HG02798 (cell line): ENCODE measurements at regions not wholly inside any gene's neighbourhood (a gene's known extent, or its start where the extent isn't known, plus 50 kb on each side); places are given as distances from the start of the nearest gene placed in this dataset.
A peak's percentile ranks its signal among the peaks of the same experiment; 100 is the strongest.

ENCODE experiments used
- ATAC-seq: cut with Tn5 transposase; IDR thresholded peaks from one replicate; pipeline ENCODE4 v1.9.1; 2021; ENCODE audit warnings: mild to moderate bottlenecking; ENCODE audit not compliant: unreplicated experiment, poor library complexity

DNA sequence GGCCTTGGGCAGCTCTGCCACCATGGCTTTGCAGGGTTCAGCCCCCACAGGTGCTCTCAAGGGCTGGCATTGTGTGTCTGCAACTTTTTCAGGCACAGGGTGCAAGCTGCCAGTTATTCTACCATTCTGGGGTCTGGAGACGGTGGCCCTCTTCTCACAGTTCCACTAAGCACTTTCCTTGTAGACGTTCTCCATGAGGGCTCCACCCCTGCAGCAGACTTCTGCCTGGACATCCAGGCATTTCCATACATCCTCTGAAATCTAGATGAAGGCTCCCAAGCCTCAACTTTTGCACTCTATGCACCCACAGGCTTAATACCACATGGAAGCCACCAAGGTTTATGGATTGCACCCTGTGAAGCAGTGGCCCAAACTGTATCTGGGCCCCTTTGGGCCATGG lies 91.0 kb upstream of the RND3 start:
- no peak for ATAC-seq

- ATAC-seq: no peak
Measured at GRCh38 chr2:150575861-150576260, 88.4 kb upstream of the RND3 start.

- ATAC-seq: peak; percentile 99
Measured at GRCh38 chr2:150572961-150573395, 85.5 kb upstream of the RND3 start.

- no peak for ATAC-seq
Measured at GRCh38 chr2:150572194-150572766, 84.8 kb upstream of the RND3 start.

GRCh38 chr2:150571121-150571520 lies 83.7 kb upstream of the RND3 start:
- ATAC-seq: no peak

GRCh38 chr2:150570712-150571111 lies 83.2 kb upstream of the RND3 start:
- ATAC-seq: no peak

- no peak for ATAC-seq
Measured at GRCh38 chr2:150569761-150570160, 82.3 kb upstream of the RND3 start.

DNA sequence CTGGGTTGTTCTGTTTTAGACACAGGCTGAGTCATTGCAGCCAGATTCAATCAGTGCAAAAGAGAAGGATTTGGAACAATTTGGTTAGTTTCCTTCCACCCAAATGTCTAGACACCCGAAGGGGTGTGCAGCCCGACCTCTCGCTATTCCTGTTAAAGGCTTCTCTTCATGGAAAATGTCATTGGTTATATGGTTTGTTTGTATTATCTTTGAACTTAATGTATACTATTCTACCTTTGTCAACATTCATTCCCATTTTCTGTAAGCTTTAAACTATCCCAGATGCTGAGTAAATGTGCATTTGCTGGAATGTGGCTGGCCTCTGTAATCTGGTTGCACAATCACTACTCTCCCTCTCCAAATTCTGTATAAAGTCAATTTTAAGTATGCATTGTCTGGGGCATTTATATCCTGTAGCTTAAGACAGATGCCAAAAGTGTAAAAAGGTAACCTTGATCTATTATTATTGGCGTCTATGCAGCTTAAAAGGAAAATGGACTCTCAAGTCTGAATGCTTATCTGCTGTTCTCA lies 80.4 kb upstream of the RND3 start:
- no peak for ATAC-seq

- no peak for ATAC-seq
Measured at GRCh38 chr2:150566289-150566688, 78.8 kb upstream of the RND3 start.

- peak; percentile 55 for ATAC-seq
Measured at GRCh38 chr2:150561076-150561475, 73.6 kb upstream of the RND3 start.

GRCh38 chr2:150557020-150557600 lies 69.6 kb upstream of the RND3 start:
- no peak for ATAC-seq

DNA sequence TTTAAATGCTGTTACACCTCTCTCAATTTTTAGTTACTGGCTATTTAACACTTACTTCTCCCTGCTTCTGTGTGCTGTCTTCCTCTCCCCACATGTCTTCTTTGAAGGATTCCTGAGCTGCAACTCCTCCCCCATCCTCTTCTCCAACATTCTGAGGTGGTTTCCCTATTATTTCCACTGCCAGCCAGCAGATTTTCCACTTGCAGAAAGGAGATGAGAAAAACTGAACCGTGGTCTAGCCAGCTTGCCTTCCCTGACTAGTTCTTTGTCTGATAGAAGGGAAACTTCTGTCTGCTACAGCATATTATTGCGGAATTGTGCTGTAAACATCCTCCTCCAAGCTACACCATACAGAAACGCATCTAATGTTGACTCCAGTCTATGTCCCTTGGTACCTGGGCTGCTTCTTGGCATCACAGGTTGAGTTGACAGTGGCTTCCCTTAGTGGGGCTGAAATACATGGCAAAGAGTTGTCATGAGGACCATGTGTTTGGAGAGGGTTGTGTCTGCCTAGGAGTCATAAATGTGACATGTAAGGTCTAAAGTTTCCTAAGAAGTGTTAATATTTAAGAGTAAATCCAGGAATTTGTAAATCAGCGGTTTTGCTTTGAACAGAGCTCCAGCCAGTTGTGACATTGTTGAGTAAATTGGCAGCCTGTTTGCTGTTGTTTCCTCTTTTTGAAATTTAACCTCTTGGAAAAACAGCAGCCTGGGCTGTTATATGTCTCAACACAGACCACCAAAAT lies 68.3 kb upstream of the RND3 start:
- ATAC-seq: no peak

GRCh38 chr2:150554046-150554445 lies 66.6 kb upstream of the RND3 start:
- ATAC-seq: no peak

DNA sequence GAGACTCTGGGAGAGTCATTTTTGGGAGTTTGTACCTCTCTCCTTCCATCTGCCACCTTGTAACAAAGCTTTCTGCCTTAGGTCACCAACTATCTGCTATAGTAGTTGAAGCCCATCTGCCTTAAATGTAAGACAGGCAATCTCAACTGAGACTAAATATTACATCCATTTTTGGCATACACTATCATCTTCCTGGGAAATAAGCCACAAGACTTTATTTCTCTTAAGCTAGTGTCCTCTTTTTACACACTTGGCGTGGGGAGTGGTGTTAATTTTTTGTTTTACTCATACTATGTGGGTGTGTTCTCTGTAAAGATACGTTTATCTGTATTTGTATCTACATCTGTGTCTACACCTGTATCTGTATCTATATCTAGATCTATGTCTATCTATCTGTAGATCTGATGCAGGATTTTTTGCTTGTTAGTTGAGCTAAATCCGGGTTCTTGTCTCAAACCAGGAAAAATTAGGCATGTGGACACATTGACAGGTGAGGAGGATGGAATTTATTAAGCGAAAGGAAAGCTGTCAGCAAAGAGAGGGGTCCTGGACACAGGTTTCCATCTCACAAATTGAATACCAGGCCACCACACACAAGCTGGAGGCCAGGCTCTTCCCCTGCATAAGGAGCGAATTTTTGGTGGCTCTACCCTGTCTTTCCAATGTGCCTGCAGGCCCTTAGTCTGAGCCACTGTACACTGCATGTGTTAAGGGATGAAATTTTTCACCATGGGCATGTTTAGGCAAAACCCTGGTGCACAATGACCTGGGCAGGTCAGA lies 64.8 kb upstream of the RND3 start:
- ATAC-seq: no peak

GRCh38 chr2:150549381-150549780 lies 61.9 kb upstream of the RND3 start:
- ATAC-seq: no peak

- peak; percentile 66 for ATAC-seq
Measured at GRCh38 chr2:150548527-150548926, 61.1 kb upstream of the RND3 start.

DNA sequence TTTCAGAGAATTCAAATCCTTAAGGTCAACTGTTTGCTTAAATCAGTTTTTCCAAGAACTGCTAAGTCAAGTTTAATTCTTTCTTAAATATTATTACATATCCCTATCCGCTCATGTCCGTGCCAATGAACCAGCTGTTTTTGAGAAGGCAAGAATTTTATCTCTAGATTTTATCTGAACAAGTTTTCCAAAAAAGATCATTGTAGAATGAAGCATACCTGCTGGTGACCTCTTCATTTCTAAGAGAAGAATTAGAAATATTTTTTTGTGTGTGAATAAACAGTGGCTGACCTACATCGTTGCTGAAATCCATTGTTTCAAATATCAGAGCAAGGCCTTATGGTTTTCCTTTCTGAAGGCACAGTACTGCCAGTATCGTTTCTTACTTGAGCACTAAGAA lies 58.4 kb upstream of the RND3 start:
- no peak for ATAC-seq

DNA sequence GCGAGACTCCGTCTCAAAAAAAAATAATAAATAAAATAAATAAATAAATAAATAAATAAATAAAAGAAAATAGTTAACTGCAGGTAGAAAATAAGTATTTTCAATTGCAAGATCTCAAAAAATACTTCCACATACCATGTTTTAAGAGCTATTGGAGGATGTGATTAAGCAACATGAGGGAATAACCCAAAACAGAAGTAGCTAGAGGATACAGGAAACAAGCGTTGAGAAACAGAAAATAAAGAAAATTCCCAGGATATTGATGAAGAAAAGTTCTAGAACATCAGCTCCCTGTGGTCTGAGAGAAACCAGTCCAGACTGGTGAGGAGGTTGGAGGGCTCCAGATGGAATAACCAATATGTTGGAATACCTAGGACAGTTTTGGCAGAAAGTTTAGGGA lies 57.3 kb upstream of the RND3 start:
- no peak for ATAC-seq

DNA sequence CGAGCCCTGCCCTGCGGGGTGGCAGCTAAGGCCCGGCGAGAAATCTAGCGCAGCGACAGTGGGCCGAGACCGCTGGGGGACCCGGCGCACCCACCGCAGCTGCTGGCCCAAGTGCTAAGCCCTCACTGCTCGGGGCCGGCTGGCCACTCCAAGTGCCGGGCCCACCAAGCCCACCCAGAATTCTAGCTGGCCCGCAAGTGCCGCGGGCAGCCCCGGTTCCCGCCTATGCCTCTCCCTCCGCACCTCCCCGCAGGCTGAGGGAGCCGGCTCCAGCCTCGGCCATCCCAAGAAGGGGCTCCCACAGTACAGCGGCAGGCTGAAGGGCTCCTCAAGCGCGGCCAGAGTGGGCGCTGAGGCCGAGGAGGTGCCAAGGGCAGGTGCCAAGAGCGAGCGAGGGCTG lies 55.2 kb upstream of the RND3 start:
- ATAC-seq: no peak

DNA sequence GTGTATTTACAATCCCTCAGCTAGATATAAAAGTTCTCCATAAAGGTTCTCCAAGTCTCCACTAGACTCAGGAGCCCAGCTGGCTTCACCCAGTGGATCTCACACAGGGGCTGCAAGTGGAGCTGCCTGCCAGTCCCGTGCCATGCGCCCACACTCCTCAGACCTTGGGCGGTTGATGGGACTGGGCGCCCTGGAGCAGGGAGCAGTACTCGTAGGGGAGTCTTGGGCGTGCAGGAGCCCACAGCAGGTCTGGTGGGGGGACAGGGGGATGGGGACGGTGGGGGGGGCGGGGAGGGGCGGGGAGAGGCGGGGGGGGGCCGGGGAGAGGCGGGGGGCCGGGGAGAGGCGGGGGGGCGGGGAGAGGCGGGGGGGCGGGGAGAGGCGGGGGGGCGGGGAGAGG lies 54.7 kb upstream of the RND3 start:
- no peak for ATAC-seq

GRCh38 chr2:150538651-150539201 lies 51.3 kb upstream of the RND3 start:
- no peak for ATAC-seq
